ENCODE measurements at regions not wholly inside any gene's neighbourhood (a gene's known extent, or its start where the extent isn't known, plus 50 kb on each side); places are given as distances from the start of the nearest gene placed in this dataset.
A peak's percentile ranks its signal among the peaks of the same experiment; 100 is the strongest.
"Not testable (repeated sequence)": the region's sequence is repeated elsewhere in the genome, so short reads cannot be mapped to it uniquely, and the experiment has no call there.

GRCh38 chr9:62798884-62799850 lies 1609.3 kb downstream of the SPATA31A7 start:
- DNase-seq (ENCODE audit: low spot score): not testable (repeated sequence)

- DNase-seq (ENCODE audit: low spot score): not testable (repeated sequence)
Observed at GRCh38 chr9:62799851-62800371, 1610.1 kb downstream of the SPATA31A7 start.

GRCh38 chr9:62800451-62801371 lies 1610.9 kb downstream of the SPATA31A7 start:
- DNase-seq (ENCODE audit: low spot score): not testable (repeated sequence)

- not testable (repeated sequence) for DNase-seq (ENCODE audit: low spot score)
Observed at GRCh38 chr9:62801372-62801811, 1611.6 kb downstream of the SPATA31A7 start.

GRCh38 chr9:62801961-62802718 lies 1612.3 kb downstream of the SPATA31A7 start:
- not testable (repeated sequence) for DNase-seq (ENCODE audit: low spot score)

- DNase-seq (ENCODE audit: low spot score): not testable (repeated sequence)
Observed at GRCh38 chr9:62802719-62803079, 1612.9 kb downstream of the SPATA31A7 start.

GRCh38 chr9:62803099-62803498 lies 1613.3 kb downstream of the SPATA31A7 start:
- peak; percentile 0 for DNase-seq (ENCODE audit: low spot score)

GRCh38 chr9:62804314-62804713 lies 1614.5 kb downstream of the SPATA31A7 start:
- DNase-seq (ENCODE audit: low spot score): not testable (repeated sequence)

GRCh38 chr9:62807424-62807823 lies 1617.6 kb downstream of the SPATA31A7 start:
- DNase-seq (ENCODE audit: low spot score): not testable (repeated sequence)

- DNase-seq (ENCODE audit: low spot score): not testable (repeated sequence)
Observed at GRCh38 chr9:62808081-62808480, 1618.2 kb downstream of the SPATA31A7 start.

- DNase-seq (ENCODE audit: low spot score): not testable (repeated sequence)
Observed at GRCh38 chr9:62810318-62810717, 1620.5 kb downstream of the SPATA31A7 start.

GRCh38 chr9:62810811-62811315 lies 1621.0 kb downstream of the SPATA31A7 start:
- not testable (repeated sequence) for DNase-seq (ENCODE audit: low spot score)

- not testable (repeated sequence) for DNase-seq (ENCODE audit: low spot score)
Observed at GRCh38 chr9:62815436-62815835, 1625.6 kb downstream of the SPATA31A7 start.

- not testable (repeated sequence) for DNase-seq (ENCODE audit: low spot score)
Observed at GRCh38 chr9:62816331-62816730, 1626.5 kb downstream of the SPATA31A7 start.

GRCh38 chr9:62817214-62817613 lies 1627.4 kb downstream of the SPATA31A7 start:
- DNase-seq (ENCODE audit: low spot score): not testable (repeated sequence)

GRCh38 chr9:62822185-62822584 lies 1632.3 kb downstream of the SPATA31A7 start:
- DNase-seq (ENCODE audit: low spot score): not testable (repeated sequence)

GRCh38 chr9:62827957-62828907 lies 1638.4 kb downstream of the SPATA31A7 start:
- DNase-seq (ENCODE audit: low spot score): not testable (repeated sequence)

GRCh38 chr9:62830829-62831459 lies 1641.1 kb downstream of the SPATA31A7 start:
- not testable (repeated sequence) for DNase-seq (ENCODE audit: low spot score)

Data from COLO829 (cell line).